HL-60 (cell line): ENCODE measurements at regions not wholly inside any gene's neighbourhood (a gene's known extent, or its start where the extent isn't known, plus 50 kb on each side); places are given as distances from the start of the nearest gene placed in this dataset.

Experiments
- DNase-seq, 2 experiments: peaks; one replicate each; pipeline ENCODE4 v3.0.0-alpha.2; 2010 to 2020; ENCODE audit warnings: low read depth in 1 of 2, low spot score in 1 of 2
- H3K27ac ChIP-seq: fragments of 250-450 bp; sonication (Bioruptor Pico); replicated peaks from 2 replicates; pipeline ENCODE4 v1.5.1; 2020; ENCODE audit warnings: mild to moderate bottlenecking, moderate library complexity
- H3K27me3 ChIP-seq: fragments of 250-450 bp; sonication (Bioruptor Pico); 2 replicates; pipeline ENCODE4 v1.5.1; 2021; ENCODE audit warnings: mild to moderate bottlenecking, moderate library complexity; ENCODE audit not compliant: insufficient read depth, poor library complexity, severe bottlenecking
- H3K4me3 ChIP-seq: replicated peaks from 2 replicates; pipeline ENCODE4 v1.5.1; 2011; ENCODE audit warnings: mild to moderate bottlenecking, control low read depth, low read length; ENCODE audit not compliant: insufficient read depth
- GABPA ChIP-seq: IDR thresholded peaks from 2 replicates; pipeline ENCODE4 v1.6.1; 2012; ENCODE audit warnings: low read depth
- POLR2AphosphoS5 ChIP-seq: IDR thresholded peaks from 2 replicates; pipeline ENCODE4 v1.6.1; 2012; ENCODE audit warnings: low read depth
- SPI1 ChIP-seq: IDR thresholded peaks from 2 replicates; pipeline ENCODE4 v1.6.1; 2012; ENCODE audit warnings: low read depth, mild to moderate bottlenecking, borderline replicate concordance
- TF ChIP-seq, protein P1 (sequence below): IDR thresholded peaks from one replicate; pipeline ENCODE4 v1.5.1; 2011; ENCODE audit warnings: low read length, control low read depth, inconsistent platforms; ENCODE audit not compliant: insufficient read depth
- TF ChIP-seq, protein P2 (sequence below): IDR thresholded peaks from 2 replicates; pipeline ENCODE4 v1.6.1; 2012; ENCODE audit warnings: low read depth; ENCODE audit not compliant: insufficient replicate concordance

DNA sequence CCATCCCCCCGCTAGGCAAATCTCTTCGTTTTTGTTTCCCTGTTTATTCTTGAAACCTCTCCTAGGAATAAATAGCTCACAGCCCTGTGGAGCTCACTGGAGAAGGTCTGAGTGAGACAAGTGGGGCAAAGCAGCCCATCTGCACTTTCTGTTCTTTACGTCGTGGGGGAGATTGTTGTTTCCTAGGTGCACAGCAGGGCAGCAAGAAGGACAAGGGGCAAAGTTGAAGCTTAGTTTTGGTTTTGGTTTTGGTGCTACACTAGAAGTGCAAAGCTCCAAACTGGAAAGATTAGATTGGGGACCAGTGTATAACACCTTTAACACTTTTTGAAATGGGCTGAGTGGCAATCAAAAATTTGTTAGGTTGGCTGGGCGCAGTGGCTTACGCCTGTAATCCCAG lies 76.6 kb downstream of the GPR88 start:
- no peak for TF ChIP-seq POLR2AphosphoS5
- TF ChIP-seq, protein P1, sequence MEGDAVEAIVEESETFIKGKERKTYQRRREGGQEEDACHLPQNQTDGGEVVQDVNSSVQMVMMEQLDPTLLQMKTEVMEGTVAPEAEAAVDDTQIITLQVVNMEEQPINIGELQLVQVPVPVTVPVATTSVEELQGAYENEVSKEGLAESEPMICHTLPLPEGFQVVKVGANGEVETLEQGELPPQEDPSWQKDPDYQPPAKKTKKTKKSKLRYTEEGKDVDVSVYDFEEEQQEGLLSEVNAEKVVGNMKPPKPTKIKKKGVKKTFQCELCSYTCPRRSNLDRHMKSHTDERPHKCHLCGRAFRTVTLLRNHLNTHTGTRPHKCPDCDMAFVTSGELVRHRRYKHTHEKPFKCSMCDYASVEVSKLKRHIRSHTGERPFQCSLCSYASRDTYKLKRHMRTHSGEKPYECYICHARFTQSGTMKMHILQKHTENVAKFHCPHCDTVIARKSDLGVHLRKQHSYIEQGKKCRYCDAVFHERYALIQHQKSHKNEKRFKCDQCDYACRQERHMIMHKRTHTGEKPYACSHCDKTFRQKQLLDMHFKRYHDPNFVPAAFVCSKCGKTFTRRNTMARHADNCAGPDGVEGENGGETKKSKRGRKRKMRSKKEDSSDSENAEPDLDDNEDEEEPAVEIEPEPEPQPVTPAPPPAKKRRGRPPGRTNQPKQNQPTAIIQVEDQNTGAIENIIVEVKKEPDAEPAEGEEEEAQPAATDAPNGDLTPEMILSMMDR, result no peak
- TF ChIP-seq SPI1, result no peak
- no peak for DNase-seq
- Histone ChIP-seq H3K4me3 (no peak overlapping the region), H3K27ac (no peak overlapping the region), H3K27me3 (no peaks in the 10 kb centered on the region)

DNA sequence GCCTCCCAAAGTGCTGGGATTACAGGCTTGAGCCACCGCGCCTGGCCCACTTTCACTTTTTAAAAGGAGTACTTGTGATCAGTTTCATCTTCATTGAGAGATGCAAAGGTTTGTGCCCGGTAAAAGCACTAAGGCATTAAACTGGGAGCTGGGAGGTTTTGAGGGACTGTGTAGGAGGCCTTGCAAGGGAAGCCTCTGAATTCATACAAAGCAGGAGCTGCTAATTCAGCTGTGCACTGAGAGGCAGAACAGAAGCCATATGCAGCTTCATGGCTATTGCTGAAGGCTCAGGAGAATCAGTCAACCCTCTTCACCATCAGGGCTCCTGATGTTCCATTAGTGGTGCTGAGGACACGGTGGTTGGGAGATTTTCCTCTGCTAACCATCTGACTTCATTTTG lies 77.7 kb downstream of the GPR88 start:
- Histone ChIP-seq H3K27me3 (no peaks in the 10 kb centered on the region), H3K4me3 (no peak overlapping the region), H3K27ac (no peak overlapping the region)
- no peak for DNase-seq
- TF ChIP-seq SPI1, result no peak
- TF ChIP-seq, protein P2, sequence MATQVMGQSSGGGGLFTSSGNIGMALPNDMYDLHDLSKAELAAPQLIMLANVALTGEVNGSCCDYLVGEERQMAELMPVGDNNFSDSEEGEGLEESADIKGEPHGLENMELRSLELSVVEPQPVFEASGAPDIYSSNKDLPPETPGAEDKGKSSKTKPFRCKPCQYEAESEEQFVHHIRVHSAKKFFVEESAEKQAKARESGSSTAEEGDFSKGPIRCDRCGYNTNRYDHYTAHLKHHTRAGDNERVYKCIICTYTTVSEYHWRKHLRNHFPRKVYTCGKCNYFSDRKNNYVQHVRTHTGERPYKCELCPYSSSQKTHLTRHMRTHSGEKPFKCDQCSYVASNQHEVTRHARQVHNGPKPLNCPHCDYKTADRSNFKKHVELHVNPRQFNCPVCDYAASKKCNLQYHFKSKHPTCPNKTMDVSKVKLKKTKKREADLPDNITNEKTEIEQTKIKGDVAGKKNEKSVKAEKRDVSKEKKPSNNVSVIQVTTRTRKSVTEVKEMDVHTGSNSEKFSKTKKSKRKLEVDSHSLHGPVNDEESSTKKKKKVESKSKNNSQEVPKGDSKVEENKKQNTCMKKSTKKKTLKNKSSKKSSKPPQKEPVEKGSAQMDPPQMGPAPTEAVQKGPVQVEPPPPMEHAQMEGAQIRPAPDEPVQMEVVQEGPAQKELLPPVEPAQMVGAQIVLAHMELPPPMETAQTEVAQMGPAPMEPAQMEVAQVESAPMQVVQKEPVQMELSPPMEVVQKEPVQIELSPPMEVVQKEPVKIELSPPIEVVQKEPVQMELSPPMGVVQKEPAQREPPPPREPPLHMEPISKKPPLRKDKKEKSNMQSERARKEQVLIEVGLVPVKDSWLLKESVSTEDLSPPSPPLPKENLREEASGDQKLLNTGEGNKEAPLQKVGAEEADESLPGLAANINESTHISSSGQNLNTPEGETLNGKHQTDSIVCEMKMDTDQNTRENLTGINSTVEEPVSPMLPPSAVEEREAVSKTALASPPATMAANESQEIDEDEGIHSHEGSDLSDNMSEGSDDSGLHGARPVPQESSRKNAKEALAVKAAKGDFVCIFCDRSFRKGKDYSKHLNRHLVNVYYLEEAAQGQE, result no peak
- TF ChIP-seq GABPA, result no peak
- TF ChIP-seq POLR2AphosphoS5, result no peak
- TF ChIP-seq, protein P1, result no peak

DNA sequence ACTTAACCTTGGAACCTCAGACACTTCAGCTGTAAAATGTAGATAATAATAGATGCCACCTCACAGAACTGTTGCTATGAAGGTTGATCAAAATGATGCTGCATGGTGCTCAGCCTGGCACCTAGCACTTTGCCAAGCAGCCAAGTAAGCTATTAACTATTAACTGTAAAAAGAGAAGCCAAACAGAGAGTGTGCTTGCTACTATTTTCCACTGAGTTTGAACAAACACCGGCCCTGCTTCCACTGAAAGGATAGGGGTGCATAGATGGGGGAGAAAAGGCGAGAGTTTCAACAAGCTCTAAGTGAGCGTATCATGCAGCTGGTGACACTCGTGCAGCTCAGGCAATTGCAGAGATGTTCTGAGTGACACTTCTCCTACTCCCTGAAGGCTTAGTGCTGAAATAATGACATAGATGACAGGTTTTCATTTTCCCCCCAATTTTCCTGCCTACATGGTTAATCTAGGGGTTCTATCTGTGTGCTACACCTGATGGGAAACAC lies 78.2 kb downstream of the GPR88 start:
- TF ChIP-seq GABPA, result no peak
- no peak for TF ChIP-seq POLR2AphosphoS5
- TF ChIP-seq, protein P1, result no peak
- TF ChIP-seq, protein P2, result no peak
- no peak for TF ChIP-seq SPI1

DNA sequence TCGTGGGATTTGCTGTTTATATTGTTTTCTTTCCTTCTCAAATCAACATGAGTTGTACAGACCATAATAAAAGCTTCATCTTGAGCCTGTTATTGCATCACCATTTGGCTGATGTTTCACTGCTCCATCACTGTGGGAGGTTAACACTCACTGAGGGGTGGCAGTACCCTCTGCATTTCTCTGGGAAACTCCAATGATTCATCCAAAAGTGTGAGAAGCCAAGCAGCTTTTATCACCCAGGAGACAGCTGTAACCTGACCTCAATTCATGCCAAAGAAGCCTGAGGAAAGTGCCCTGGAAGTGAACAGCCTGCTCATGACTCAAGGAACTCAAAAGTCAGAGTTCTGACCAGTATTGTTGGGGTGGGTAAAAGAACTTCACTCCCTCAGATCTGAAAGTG lies 84.1 kb downstream of the GPR88 start:
- Histone ChIP-seq H3K27ac (no peak overlapping the region), H3K4me3 (no peak overlapping the region), H3K27me3 (no peaks in the 10 kb centered on the region)
- TF ChIP-seq GABPA, result no peak
- DNase-seq, result no peak

More for the DNA sequence above, 78.2 kb downstream of the GPR88 start:
- no peak overlapping the region for H3K27ac ChIP-seq
- H3K27me3 ChIP-seq, result no peaks in the 10 kb centered on the region
- no peak overlapping the region for H3K4me3 ChIP-seq
- DNase-seq, result no peak
